Epithelial cell of proximal tubule (primary cell): ENCODE measurements at regions not wholly inside any gene's neighbourhood (a gene's known extent, or its start where the extent isn't known, plus 50 kb on each side); places are given as distances from the start of the nearest gene placed in this dataset.

Experiments used
- DNase-seq: peaks from one replicate; pipeline ENCODE4 v3.0.0-alpha.2; 2011; ENCODE audit warnings: low read depth
- H3K4me3 ChIP-seq: 2 replicates; pipeline ENCODE4 v1.5.1; 2011; ENCODE audit warnings: low read depth, mild to moderate bottlenecking, low read length
- CTCF ChIP-seq: conservative IDR thresholded peaks from 2 replicates; pipeline ENCODE4 v1.5.1; 2012; ENCODE audit warnings: low read depth, mild to moderate bottlenecking, low read length

DNA sequence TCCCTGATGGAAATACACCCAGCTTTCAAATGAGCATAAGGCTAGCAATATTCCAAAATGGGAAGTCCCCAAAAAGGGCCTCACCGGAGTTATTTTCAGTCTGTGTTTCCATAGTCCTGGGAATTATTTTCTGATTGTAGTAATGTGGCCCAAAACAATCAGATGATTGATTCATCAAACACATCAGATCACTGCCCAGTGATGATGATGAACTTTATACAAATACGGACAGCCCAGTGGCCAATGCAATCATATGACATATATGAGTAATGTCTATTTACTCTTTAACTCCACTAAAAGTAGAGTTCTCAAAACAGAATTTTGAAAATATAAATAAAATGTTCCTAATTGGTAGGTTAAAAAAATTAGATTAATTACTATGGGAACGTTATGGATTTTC lies 467.8 kb downstream of the ZNF608 start:
- DNase-seq: no peak
- no peak overlapping the region for H3K4me3 ChIP-seq
- TF ChIP-seq CTCF: no peak

DNA sequence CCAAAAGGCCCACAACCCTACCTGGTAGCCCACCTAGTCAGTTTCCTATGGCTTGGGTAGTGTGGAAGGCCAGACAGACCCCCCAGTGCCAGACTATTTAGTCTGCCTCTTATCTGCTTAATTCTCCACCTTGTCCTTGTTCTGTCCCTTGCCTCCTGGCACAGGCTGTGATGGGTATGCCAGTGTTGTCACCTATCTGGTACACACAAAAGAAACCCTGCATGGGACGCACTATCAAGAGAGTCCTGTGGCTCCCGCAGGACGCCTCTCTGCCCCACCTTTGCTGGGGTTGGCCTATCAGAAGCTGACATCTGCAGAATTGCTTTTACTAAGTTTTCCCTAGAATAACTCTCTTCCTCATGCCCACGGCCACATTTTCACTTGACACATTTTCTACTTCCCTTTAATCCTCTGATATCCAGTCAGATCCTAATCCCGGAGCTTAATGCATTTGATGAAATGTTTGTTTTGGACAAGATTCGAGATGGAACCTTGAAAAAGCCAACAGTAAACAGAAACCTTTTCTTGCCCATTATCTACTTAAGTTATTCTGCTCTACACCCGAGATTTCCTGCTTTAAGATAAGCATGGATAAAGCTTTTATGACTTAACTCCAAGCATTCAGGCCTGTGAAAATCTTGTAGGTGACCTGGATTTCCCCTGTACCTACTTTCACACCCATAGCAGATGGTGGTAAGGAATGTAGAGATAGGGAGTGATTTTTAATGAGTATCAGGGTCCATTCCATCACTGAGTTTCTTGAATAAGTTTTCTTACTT lies 468.5 kb downstream of the ZNF608 start:
- no peak overlapping the region for H3K4me3 ChIP-seq
- TF ChIP-seq CTCF: no peak
- DNase-seq: no peak

DNA sequence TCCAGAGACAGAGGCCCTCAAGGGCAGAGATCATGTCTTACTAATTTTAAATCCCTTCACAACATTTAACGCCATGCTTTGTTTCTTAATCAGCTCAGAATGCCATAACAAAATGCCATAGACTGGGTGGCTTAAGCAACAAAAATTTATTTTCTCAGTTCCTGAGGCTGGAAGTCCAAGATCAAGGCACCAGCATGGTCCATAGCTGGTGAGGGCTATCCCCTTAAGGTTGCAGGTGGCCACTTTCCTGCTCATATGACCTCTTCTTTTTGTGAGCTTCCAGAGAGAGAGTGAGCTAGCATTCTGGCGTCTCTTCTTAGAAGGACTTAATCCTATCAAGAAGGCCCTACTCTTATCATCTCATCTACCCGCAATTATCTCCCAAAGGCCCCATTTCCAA lies 470.3 kb downstream of the ZNF608 start:
- DNase-seq: no peak
- TF ChIP-seq CTCF: no peak

DNA sequence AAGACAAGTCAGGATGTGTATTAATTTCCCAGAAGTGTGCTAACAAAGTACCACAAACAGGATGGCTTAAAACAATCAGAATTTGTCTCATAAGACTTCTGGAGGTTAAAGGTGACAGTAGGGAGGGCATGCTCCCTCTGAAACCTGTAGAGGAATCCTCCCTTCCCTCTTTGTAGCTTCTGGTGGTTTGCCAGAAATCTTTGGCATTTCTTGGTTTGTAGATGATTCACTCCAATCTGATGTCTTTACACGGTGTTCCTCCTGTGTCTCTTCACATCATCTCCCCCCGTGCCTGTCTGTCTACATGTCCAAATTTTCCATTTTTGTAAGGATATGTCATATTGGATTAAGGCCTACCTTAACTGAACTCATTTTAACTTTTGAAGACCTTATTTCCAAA lies 471.5 kb downstream of the ZNF608 start:
- DNase-seq: peak; percentile 53

More for the DNA sequence above, 470.3 kb downstream of the ZNF608 start:
- no peak overlapping the region for H3K4me3 ChIP-seq

DNA sequence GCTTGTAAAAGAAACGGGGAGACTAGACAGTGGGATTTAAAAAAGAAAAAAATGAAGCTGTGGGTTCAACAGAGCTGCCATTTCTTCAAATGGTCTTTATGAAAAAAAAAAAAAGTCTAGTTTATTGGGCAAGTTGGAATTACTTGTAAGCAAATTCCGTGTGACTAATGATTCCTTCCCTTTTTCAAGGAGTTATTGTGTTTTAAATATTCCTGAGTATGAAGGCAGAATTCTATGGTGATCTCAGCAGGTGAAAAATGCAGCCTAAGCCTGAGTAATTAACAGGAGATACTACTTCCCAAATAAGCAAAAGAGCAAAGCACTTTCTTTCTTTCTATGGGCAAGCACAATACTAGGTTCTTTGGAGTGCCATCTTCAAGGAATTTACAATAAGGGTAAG lies 481.9 kb downstream of the ZNF608 start:
- no peak for TF ChIP-seq CTCF
- no peak for DNase-seq
- no peak overlapping the region for H3K4me3 ChIP-seq

More for the DNA sequence above, 471.5 kb downstream of the ZNF608 start:
- no peak overlapping the region for H3K4me3 ChIP-seq
- no peak for TF ChIP-seq CTCF

DNA sequence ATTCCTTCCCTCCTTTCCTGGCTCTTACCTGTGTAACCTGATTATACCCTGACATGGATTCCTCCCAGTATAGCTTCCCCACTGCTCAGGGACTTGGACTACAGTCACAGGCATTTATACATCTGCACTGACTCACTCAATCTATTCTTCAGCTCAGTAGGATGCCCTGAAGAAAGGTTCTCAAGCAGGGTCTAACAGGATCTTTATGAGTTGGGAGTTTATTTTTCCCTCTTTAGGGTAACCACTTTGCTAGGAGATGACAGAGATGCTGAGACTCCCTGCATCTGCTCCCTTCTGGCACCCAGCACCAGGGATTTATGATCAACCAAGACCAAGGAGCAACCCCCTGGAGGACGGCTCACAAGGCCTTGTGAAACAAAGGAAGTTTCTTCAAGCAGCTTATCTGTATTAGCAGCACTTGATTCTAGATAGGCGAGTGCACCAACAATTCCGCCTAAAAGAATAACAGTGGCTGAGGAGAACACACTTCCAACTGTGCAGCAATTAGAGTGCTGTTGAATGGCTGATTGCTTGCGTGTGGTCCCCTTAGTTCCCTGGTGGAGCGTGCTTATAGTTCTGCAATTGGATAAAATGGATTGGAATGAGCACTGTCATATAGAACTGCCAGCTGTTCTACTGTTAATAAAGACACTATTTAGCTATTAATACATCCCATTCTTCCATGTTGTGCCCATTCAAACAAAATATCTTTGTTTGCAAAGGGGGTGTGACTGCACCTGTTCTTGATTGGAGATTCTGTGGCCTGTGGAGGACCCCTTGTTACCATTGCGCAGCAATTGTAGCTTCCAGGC lies 482.6 kb downstream of the ZNF608 start:
- DNase-seq: no peak
- no peak overlapping the region for H3K4me3 ChIP-seq
- no peak for TF ChIP-seq CTCF
